ENCODE measurements at regions not wholly inside any gene's neighbourhood (a gene's known extent, or its start where the extent isn't known, plus 50 kb on each side); places are given as distances from the start of the nearest gene placed in this dataset.

DNA sequence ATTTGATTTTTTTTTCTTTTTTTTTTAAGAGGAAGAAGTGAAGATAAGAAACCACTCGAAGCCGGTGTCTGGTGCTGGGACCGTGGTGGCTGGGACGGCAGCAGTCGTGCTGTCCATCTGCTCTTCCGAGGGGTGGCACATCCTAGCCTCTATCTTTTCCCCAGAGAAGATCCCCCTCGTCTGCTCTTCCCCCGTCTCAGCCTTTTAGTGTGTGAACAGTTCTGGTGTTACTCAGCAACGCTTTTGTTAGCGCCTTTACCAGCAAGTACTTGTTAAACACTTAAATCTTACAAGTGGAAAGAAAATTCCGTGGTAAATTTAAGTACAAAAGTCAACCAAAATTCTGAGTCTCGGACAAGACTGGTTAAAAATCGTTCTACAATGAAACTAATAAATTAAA, 90.1 kb downstream of the RSPH3 start:
- Histone ChIP-seq H4K20me1 (ENCODE audit: insufficient read depth, low read depth, low read length) (no peaks in the 10 kb centered on the region), H3K9me3 (ENCODE audit: low read length) (peaks cover 10% of the 10 kb centered on the region), H3K4me2 (ENCODE audit: low read depth, low read length, poor library complexity, severe bottlenecking) (peak overlapping the region; percentile 86), H3K27ac (ENCODE audit: low read length) (peak overlapping the region; percentile 93), H3K9me2 (replicated peaks; ENCODE audit: insufficient read depth, low read length) (no peaks in the 10 kb centered on the region), H3K27me3 (ENCODE audit: low read length) (no peaks in the 10 kb centered on the region), H2AFZ (ENCODE audit: low read length) (peak overlapping the region; percentile 66), H3K4me1 (ENCODE audit: low read length) (peaks cover 31% of the 10 kb centered on the region), H3K36me3 (ENCODE audit: insufficient read depth, low read length) (no peaks in the 10 kb centered on the region), H3K79me2 (ENCODE audit: low read length) (no peaks in the 10 kb centered on the region), H3K4me3 (ENCODE audit: low read length) (0 out of 2 replicates have a peak overlapping the region, but pooled peaks have one; percentile 66), H3K9ac (ENCODE audit: low read length) (peak overlapping the region; percentile 72)
- peak; percentile 56 for DNase-seq

DNA sequence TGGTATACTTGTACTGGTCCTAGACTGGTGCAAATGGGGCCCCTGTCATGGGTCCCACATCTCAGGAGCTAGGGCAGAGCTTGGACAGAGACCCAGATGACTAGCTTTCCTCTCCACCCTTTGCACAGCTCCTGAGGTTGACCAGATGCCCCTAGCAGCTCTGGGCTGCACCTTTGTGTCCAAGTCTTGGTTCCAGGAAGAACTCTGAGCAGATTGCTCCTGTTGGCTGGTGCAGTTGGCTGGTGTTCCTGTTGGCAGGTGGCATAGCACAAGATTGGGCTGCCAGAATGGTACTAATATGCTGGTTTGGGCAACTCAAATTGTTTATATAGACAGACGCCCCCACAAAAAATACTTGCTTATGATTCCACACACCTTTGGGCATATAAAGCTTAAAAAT, 89.4 kb upstream of the EZR start:
- no peak overlapping the region for H3K4me3 ChIP-seq (ENCODE audit: low read length)
- H3K4me2 ChIP-seq (ENCODE audit: low read depth, low read length, poor library complexity, severe bottlenecking): no peak overlapping the region
- no peaks in the 10 kb centered on the region for H3K36me3 ChIP-seq (ENCODE audit: insufficient read depth, low read length)

DNA sequence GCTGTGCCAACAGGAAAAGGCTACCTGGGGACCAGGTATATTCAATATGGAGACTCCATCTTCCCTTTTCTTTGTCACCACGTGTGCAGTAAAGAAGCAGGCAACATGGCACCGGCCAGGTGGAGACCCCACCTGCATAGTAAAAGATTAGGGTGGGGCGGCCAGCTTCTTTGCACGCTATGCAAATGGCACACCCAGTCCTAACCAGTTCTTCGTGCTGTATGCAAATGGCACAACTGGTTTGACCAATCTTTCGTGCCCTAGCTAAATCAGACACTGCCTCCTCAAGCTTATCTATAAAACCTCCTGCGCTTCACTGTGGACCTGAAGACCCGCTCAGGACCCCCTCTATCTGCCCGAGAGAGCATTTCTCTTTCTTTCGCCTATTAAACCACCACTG, 88.8 kb upstream of the EZR start:
- no peaks in the 10 kb centered on the region for H3K27me3 ChIP-seq (ENCODE audit: low read length)
- no peak overlapping the region for H2AFZ ChIP-seq (ENCODE audit: low read length)
- H3K4me3 ChIP-seq (ENCODE audit: low read length): no peak overlapping the region
- peaks cover 31% of the 10 kb centered on the region for H3K4me1 ChIP-seq (ENCODE audit: low read length)
- H3K9me3 ChIP-seq (ENCODE audit: low read length): peaks cover 12% of the 10 kb centered on the region
- no peak for DNase-seq
- H3K36me3 ChIP-seq (ENCODE audit: insufficient read depth, low read length): no peaks in the 10 kb centered on the region
- no peak overlapping the region for H3K4me2 ChIP-seq (ENCODE audit: low read depth, low read length, poor library complexity, severe bottlenecking)
- no peaks in the 10 kb centered on the region for H3K79me2 ChIP-seq (ENCODE audit: low read length)
- no peak overlapping the region for H3K9ac ChIP-seq (ENCODE audit: low read length)
- no peaks in the 10 kb centered on the region for H4K20me1 ChIP-seq (ENCODE audit: insufficient read depth, low read depth, low read length)
- H3K9me2 ChIP-seq (replicated peaks; ENCODE audit: insufficient read depth, low read length): no peaks in the 10 kb centered on the region
- H3K27ac ChIP-seq (ENCODE audit: low read length): no peak overlapping the region

More for the DNA sequence above, 89.4 kb upstream of the EZR start:
- Histone ChIP-seq H3K9me2 (replicated peaks; ENCODE audit: insufficient read depth, low read length) (no peaks in the 10 kb centered on the region), H3K27ac (ENCODE audit: low read length) (no peak overlapping the region), H3K9ac (ENCODE audit: low read length) (no peak overlapping the region), H3K79me2 (ENCODE audit: low read length) (no peaks in the 10 kb centered on the region), H2AFZ (ENCODE audit: low read length) (no peak overlapping the region), H3K27me3 (ENCODE audit: low read length) (no peaks in the 10 kb centered on the region), H3K4me1 (ENCODE audit: low read length) (peaks cover 31% of the 10 kb centered on the region), H3K9me3 (ENCODE audit: low read length) (peaks cover 12% of the 10 kb centered on the region), H4K20me1 (ENCODE audit: insufficient read depth, low read depth, low read length) (no peaks in the 10 kb centered on the region)
- DNase-seq: no peak

DNA sequence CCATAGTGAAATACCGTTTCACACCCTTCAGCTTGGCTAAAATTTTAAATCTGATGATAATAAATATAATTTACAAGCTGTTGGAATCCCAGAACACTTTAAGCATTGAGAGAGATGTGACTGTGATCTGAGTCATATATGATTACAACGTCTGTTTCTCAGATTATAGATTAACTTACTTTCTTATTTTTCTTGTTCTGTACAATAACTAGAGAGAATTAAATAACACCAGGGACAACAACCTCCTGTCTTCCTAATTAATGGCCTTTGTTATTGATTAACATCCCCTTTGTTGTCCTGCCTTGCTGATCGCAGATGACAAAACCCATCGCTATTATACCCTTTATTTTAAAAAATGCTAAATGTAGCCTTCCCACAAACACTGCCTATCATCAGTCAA, 87.8 kb upstream of the EZR start:
- no peaks in the 10 kb centered on the region for H3K27me3 ChIP-seq (ENCODE audit: low read length)
- no peak overlapping the region for H3K9ac ChIP-seq (ENCODE audit: low read length)
- H3K79me2 ChIP-seq (ENCODE audit: low read length): no peaks in the 10 kb centered on the region
- H3K4me2 ChIP-seq (ENCODE audit: low read depth, low read length, poor library complexity, severe bottlenecking): no peak overlapping the region
- H3K36me3 ChIP-seq (ENCODE audit: insufficient read depth, low read length): no peaks in the 10 kb centered on the region
- H3K27ac ChIP-seq (ENCODE audit: low read length): no peak overlapping the region
- DNase-seq: no peak
- peaks cover 23% of the 10 kb centered on the region for H3K4me1 ChIP-seq (ENCODE audit: low read length)
- no peak overlapping the region for H2AFZ ChIP-seq (ENCODE audit: low read length)
- H4K20me1 ChIP-seq (ENCODE audit: insufficient read depth, low read depth, low read length): no peaks in the 10 kb centered on the region
- no peak overlapping the region for H3K4me3 ChIP-seq (ENCODE audit: low read length)
- H3K9me3 ChIP-seq (ENCODE audit: low read length): peaks cover 12% of the 10 kb centered on the region
- no peaks in the 10 kb centered on the region for H3K9me2 ChIP-seq (replicated peaks; ENCODE audit: insufficient read depth, low read length)

DNA sequence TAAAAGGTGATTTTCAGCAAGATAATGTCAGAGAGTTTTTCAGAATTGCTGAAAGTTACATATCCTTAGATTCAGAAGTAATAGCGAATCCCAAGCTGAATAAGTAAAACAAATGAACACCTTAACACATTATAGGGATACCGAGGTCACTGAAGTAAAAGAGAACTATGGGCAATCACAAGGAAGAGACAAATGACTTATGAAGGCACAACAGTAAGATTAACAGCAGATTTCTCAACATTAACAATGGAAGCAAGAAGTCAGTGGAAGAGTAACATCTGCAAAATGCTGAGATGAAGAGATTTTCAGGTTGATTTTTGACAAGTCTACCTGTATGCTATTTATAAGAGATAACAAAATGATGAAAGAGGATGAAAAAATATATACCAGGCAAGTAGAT, 86.1 kb upstream of the EZR start:
- no peak overlapping the region for H3K4me2 ChIP-seq (ENCODE audit: low read depth, low read length, poor library complexity, severe bottlenecking)
- DNase-seq: no peak
- peaks cover 6% of the 10 kb centered on the region for H3K4me1 ChIP-seq (ENCODE audit: low read length)
- no peaks in the 10 kb centered on the region for H3K36me3 ChIP-seq (ENCODE audit: insufficient read depth, low read length)
- H3K27ac ChIP-seq (ENCODE audit: low read length): no peak overlapping the region
- no peaks in the 10 kb centered on the region for H3K9me2 ChIP-seq (replicated peaks; ENCODE audit: insufficient read depth, low read length)
- no peak overlapping the region for H2AFZ ChIP-seq (ENCODE audit: low read length)
- H3K9ac ChIP-seq (ENCODE audit: low read length): no peak overlapping the region
- H3K4me3 ChIP-seq (ENCODE audit: low read length): no peak overlapping the region
- H3K27me3 ChIP-seq (ENCODE audit: low read length): no peaks in the 10 kb centered on the region
- no peaks in the 10 kb centered on the region for H4K20me1 ChIP-seq (ENCODE audit: insufficient read depth, low read depth, low read length)
- H3K79me2 ChIP-seq (ENCODE audit: low read length): no peaks in the 10 kb centered on the region
- peaks cover 12% of the 10 kb centered on the region for H3K9me3 ChIP-seq (ENCODE audit: low read length)

DNA sequence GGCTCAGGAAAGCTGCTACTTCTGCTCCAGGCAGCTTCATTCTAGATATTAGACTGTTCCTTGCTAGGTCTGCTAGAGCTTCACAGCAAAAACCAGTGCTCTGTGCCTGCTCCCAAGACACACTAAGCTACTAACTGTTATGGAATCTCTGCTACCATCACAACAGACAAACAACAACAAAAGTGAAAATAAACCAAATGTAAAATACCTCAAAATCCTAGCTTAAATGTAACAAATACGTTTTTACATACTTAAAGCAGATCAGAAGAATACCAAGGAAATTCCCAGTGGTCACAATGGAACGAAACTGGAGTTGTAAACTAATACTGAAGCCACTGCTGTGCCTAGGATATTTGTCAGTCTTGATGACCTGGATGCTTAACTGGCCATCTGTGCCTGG, 84.6 kb upstream of the EZR start:
- H3K27ac ChIP-seq (ENCODE audit: low read length): no peak overlapping the region
- H3K9ac ChIP-seq (ENCODE audit: low read length): no peak overlapping the region
- no peaks in the 10 kb centered on the region for H3K4me1 ChIP-seq (ENCODE audit: low read length)
- no peaks in the 10 kb centered on the region for H3K79me2 ChIP-seq (ENCODE audit: low read length)
- H3K27me3 ChIP-seq (ENCODE audit: low read length): no peaks in the 10 kb centered on the region
- H3K9me3 ChIP-seq (ENCODE audit: low read length): peaks cover 12% of the 10 kb centered on the region
- H3K4me2 ChIP-seq (ENCODE audit: low read depth, low read length, poor library complexity, severe bottlenecking): no peak overlapping the region
- H2AFZ ChIP-seq (ENCODE audit: low read length): no peak overlapping the region
- no peak overlapping the region for H3K4me3 ChIP-seq (ENCODE audit: low read length)
- H3K36me3 ChIP-seq (ENCODE audit: insufficient read depth, low read length): no peaks in the 10 kb centered on the region
- H4K20me1 ChIP-seq (ENCODE audit: insufficient read depth, low read depth, low read length): no peaks in the 10 kb centered on the region
- no peaks in the 10 kb centered on the region for H3K9me2 ChIP-seq (replicated peaks; ENCODE audit: insufficient read depth, low read length)
- no peak for DNase-seq

DNA sequence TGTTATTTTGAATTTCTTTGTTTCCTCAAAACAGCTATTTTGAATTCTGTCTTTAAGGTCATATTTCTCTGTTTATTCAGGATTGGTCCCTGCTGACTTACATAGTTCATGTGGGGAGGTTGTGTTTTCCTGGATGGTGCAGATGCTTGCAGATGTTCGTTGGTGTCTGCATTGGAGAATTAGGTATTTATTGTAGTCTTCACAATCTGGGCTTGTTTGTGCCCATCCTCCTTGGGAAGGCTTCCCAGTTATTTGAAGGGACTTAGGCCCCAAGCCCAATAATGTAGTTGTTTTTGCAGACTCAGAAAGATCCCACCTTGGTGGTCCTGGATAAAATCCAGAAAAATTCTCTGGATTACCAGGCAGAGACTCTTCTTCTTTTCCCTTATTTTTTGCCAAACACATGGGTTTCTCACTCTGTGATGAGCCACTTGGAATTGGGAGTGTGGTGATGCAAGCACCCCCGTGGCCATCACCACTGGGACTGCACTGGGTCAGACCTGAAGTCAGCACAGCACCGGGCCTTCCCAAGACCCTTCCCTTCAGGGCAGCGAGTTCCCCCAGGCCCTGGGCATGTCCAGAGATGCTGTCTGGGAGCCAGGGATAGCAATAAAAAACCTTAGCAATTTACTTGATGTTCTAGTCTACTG, 81.6 kb upstream of the EZR start:
- Histone ChIP-seq H3K9ac (ENCODE audit: low read length) (no peak overlapping the region), H3K9me2 (replicated peaks; ENCODE audit: insufficient read depth, low read length) (no peaks in the 10 kb centered on the region), H3K27me3 (ENCODE audit: low read length) (no peaks in the 10 kb centered on the region), H3K36me3 (ENCODE audit: insufficient read depth, low read length) (no peaks in the 10 kb centered on the region), H3K4me3 (ENCODE audit: low read length) (no peak overlapping the region), H4K20me1 (ENCODE audit: insufficient read depth, low read depth, low read length) (no peaks in the 10 kb centered on the region), H3K27ac (ENCODE audit: low read length) (no peak overlapping the region), H3K4me1 (ENCODE audit: low read length) (no peaks in the 10 kb centered on the region), H2AFZ (ENCODE audit: low read length) (no peak overlapping the region), H3K79me2 (ENCODE audit: low read length) (no peaks in the 10 kb centered on the region), H3K4me2 (ENCODE audit: low read depth, low read length, poor library complexity, severe bottlenecking) (no peak overlapping the region), H3K9me3 (ENCODE audit: low read length) (peaks cover 10% of the 10 kb centered on the region)
- no peak for DNase-seq

DNA sequence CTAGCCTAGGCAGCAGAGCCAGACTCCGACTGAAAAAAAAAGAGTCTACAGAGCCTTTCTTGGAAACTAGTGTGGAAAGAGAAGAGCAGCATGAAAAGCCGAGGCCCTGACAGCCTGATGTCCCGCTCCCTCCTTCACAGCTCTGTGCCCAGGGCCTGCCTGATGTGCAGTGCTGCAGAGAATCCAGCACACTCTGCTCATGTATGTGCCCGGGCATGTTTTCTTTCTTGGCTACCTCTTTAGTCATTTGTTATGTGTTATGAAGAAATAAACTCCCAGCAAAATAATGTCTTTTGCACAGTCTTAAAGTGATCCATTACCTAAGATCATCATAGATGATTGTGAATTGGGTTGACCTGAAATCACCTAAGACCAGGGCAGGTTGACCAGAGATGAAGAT, 78.1 kb upstream of the EZR start:
- no peak for DNase-seq
- Histone ChIP-seq H3K27ac (ENCODE audit: low read length) (no peak overlapping the region), H3K9me2 (replicated peaks; ENCODE audit: insufficient read depth, low read length) (no peaks in the 10 kb centered on the region), H3K4me2 (ENCODE audit: low read depth, low read length, poor library complexity, severe bottlenecking) (no peak overlapping the region), H3K79me2 (ENCODE audit: low read length) (no peaks in the 10 kb centered on the region), H3K9ac (ENCODE audit: low read length) (no peak overlapping the region), H2AFZ (ENCODE audit: low read length) (no peak overlapping the region), H3K9me3 (ENCODE audit: low read length) (no peaks in the 10 kb centered on the region), H3K27me3 (ENCODE audit: low read length) (no peaks in the 10 kb centered on the region), H3K4me3 (ENCODE audit: low read length) (no peak overlapping the region), H4K20me1 (ENCODE audit: insufficient read depth, low read depth, low read length) (no peaks in the 10 kb centered on the region), H3K36me3 (ENCODE audit: insufficient read depth, low read length) (no peaks in the 10 kb centered on the region), H3K4me1 (ENCODE audit: low read length) (no peaks in the 10 kb centered on the region)

Measured in Karpas-422 (cell line).